ENCODE measurements at regions not wholly inside any gene's neighbourhood (a gene's known extent, or its start where the extent isn't known, plus 50 kb on each side); places are given as distances from the start of the nearest gene placed in this dataset.

- no peak overlapping the region for H3K4me3 ChIP-seq (ENCODE audit: low read depth, low read length, poor library complexity, severe bottlenecking)
- H3K4me1 ChIP-seq (ENCODE audit: insufficient read depth, low read length, poor library complexity, severe bottlenecking) = no peaks in the 10 kb centered on the region
- POLR2A ChIA-PET (ENCODE audit: low non-redundant PET) = no interaction called here
- no peaks in the 10 kb centered on the region for H3K27me3 ChIP-seq (replicated peaks; ENCODE audit: insufficient read depth, low read depth, low read length, poor library complexity)
- H3K9me3 ChIP-seq (ENCODE audit: low read depth, low read length, poor library complexity, severe bottlenecking) = no peaks in the 10 kb centered on the region
- no peak for DNase-seq (ENCODE audit: low spot score)
- no TSS peak for BruUV-seq (replicated peaks)
- H3K36me3 ChIP-seq (ENCODE audit: insufficient read depth, low read length, poor library complexity, severe bottlenecking) = no peaks in the 10 kb centered on the region
- no peak for TF ChIP-seq EZH2 (IDR thresholded peaks at IDR 0.05; ENCODE audit: borderline replicate concordance, low read depth, low read length, poor library complexity, severe bottlenecking)
- TF ChIP-seq CTCF (conservative IDR thresholded peaks at IDR 0.05; ENCODE audit: low read depth, low read length) = no peak
- CTCF ChIA-PET = no interaction called here
- H3K27ac ChIP-seq (ENCODE audit: low read depth, low read length, poor library complexity, severe bottlenecking) = no peak overlapping the region
- intact Hi-C loops (cut with micrococcal nuclease; ENCODE audit: unreplicated experiment) = no loop called here
Measured at GRCh38 chr3:182392182-182392937, 400.9 kb upstream of the ATP11B start.

- BruUV-seq (replicated peaks) = no TSS peak
- no peaks in the 10 kb centered on the region for H3K4me1 ChIP-seq (ENCODE audit: insufficient read depth, low read length, poor library complexity, severe bottlenecking)
- no peaks in the 10 kb centered on the region for H3K36me3 ChIP-seq (ENCODE audit: insufficient read depth, low read length, poor library complexity, severe bottlenecking)
- POLR2A ChIA-PET (ENCODE audit: low non-redundant PET) = no interaction called here
- H3K27me3 ChIP-seq (replicated peaks; ENCODE audit: insufficient read depth, low read depth, low read length, poor library complexity) = no peaks in the 10 kb centered on the region
- intact Hi-C loops (cut with micrococcal nuclease; ENCODE audit: unreplicated experiment) = no loop called here
- H3K9me3 ChIP-seq (ENCODE audit: low read depth, low read length, poor library complexity, severe bottlenecking) = no peaks in the 10 kb centered on the region
- no peak overlapping the region for H3K27ac ChIP-seq (ENCODE audit: low read depth, low read length, poor library complexity, severe bottlenecking)
- TF ChIP-seq CTCF (conservative IDR thresholded peaks at IDR 0.05; ENCODE audit: low read depth, low read length) = no peak
- no peak for TF ChIP-seq EZH2 (IDR thresholded peaks at IDR 0.05; ENCODE audit: borderline replicate concordance, low read depth, low read length, poor library complexity, severe bottlenecking)
- DNase-seq (ENCODE audit: low spot score) = no peak
- no peak overlapping the region for H3K4me3 ChIP-seq (ENCODE audit: low read depth, low read length, poor library complexity, severe bottlenecking)
- CTCF ChIA-PET = no interaction called here
Measured at GRCh38 chr3:182393151-182393550, 400.2 kb upstream of the ATP11B start.

- POLR2A ChIA-PET (ENCODE audit: low non-redundant PET) = no interaction called here
- no peak for TF ChIP-seq CTCF (conservative IDR thresholded peaks at IDR 0.05; ENCODE audit: low read depth, low read length)
- no peak for TF ChIP-seq EZH2 (IDR thresholded peaks at IDR 0.05; ENCODE audit: borderline replicate concordance, low read depth, low read length, poor library complexity, severe bottlenecking)
- Histone ChIP-seq H3K36me3 (ENCODE audit: insufficient read depth, low read length, poor library complexity, severe bottlenecking) (no peaks in the 10 kb centered on the region), H3K4me1 (ENCODE audit: insufficient read depth, low read length, poor library complexity, severe bottlenecking) (no peaks in the 10 kb centered on the region), H3K9me3 (ENCODE audit: low read depth, low read length, poor library complexity, severe bottlenecking) (no peaks in the 10 kb centered on the region), H3K4me3 (ENCODE audit: low read depth, low read length, poor library complexity, severe bottlenecking) (no peak overlapping the region), H3K27ac (ENCODE audit: low read depth, low read length, poor library complexity, severe bottlenecking) (no peak overlapping the region), H3K27me3 (replicated peaks; ENCODE audit: insufficient read depth, low read depth, low read length, poor library complexity) (no peaks in the 10 kb centered on the region)
- DNase-seq (ENCODE audit: low spot score) = no peak
- BruUV-seq (replicated peaks) = no TSS peak
- CTCF ChIA-PET = no interaction called here
- intact Hi-C loops (cut with micrococcal nuclease; ENCODE audit: unreplicated experiment) = no loop called here
Measured at GRCh38 chr3:182393830-182394367, 399.4 kb upstream of the ATP11B start.
